Renal cortical epithelial cell (primary cell): ENCODE measurements at regions not wholly inside any gene's neighbourhood (a gene's known extent, or its start where the extent isn't known, plus 50 kb on each side); places are given as distances from the start of the nearest gene placed in this dataset.

ENCODE experiments used
- DNase-seq: peaks from one replicate; pipeline ENCODE4 v3.0.0-alpha.2; 2011; ENCODE audit warnings: low read depth

- no peak for DNase-seq
These were observed 725.5 kb downstream of the DNAJB9 start for GRCh38 chr7:109295158-109295557.

GRCh38 chr7:109308816-109309215 is 739.1 kb downstream of the DNAJB9 start:
- DNase-seq = no peak

DNA sequence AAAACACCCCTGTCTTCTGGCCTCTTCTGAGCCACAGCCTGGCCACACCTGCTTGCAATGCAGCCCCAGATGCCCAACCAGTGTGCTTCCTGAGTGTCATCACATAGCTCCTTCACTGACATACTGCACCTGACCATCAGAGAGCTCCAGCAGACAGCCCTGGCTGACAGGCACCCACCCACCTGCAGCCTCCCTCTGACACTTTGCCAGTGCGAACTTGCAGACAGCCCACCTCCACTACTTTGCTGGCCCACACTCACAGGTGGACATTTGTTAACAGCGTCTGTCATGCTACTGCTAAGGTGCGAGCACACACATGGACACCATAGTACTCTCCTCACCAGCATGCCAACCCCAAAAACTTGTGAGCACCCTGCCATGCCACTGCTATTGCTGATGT is 740.1 kb downstream of the DNAJB9 start:
- no peak for DNase-seq

- no peak for DNase-seq
These were observed 748.5 kb downstream of the DNAJB9 start for GRCh38 chr7:109318136-109318535.

DNA sequence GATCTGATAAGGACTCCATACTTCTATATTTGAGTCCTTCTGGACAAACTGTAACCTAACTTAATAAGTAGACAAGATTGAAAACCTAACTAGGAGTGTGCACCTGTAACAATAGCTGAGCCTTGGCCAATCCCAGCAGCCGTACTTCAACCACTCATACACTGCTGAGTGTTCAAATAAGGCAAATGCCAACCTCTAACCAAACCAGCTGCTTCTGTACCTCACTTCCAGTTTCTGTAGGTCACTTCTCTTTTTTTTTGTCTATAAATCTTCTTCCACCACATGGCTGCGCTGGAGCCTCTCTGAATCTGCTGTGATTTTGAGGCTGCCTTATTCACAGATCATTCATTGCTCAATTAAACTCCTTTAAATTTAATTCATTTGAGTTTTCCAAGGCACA is 753.2 kb downstream of the DNAJB9 start:
- DNase-seq = no peak

- DNase-seq = no peak
These were observed 761.7 kb downstream of the DNAJB9 start for GRCh38 chr7:109331423-109331822.

DNA sequence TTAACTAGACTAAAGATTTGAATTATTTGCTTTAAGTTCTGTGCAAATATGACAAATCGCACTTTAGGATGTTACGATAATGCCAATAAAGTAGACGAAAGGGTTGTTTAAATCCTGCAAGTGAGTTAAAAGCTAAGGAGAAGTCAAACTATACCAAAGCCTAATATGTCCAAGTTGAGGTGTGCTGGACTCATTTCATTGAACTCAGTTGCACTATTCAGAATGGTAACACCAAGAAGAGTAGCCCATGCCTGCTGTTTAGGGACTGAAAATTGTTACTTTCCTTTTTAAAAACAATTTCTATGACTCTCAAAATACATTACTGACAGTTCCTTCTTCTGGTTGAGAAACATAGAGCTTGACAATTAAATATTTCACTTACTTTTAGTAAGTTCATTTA is 766.3 kb downstream of the DNAJB9 start:
- no peak for DNase-seq

DNA sequence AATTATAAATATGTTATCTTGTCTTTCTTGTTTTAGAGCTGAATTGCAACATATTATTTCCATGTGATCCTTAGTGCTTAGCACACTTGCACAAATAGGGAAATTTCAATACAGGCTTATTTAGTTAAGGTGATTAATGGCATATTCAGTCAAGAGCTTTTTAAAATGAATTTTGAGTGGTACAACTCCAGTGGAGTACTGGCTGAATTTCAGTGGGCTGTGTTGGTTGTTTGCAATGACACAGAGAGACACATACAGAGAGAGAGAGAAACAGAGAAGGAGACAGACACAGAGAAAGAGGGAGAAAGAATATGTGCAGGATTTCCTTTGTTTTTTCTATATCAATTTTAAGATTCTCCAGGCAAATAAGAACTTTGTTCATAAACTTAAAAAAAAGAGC is 766.9 kb downstream of the DNAJB9 start:
- no peak for DNase-seq

DNA sequence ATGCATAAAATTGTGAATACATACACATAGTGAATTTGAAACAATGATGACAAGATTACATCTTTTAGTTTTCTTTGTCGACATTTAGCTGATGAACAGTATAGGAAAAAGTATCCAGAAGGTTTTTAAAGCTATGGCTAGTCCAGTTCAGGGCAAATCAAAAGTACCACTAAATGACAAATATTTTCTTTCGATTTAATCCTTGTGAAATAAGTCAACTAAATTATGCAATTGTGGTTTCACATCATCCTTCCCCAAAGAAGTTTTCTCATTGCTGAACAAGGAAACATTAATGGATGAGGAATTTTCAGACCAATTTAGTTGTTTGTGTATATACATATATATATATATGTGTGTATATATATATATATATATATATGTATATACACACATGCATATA is 774.0 kb downstream of the DNAJB9 start:
- peak; percentile 27 for DNase-seq

DNA sequence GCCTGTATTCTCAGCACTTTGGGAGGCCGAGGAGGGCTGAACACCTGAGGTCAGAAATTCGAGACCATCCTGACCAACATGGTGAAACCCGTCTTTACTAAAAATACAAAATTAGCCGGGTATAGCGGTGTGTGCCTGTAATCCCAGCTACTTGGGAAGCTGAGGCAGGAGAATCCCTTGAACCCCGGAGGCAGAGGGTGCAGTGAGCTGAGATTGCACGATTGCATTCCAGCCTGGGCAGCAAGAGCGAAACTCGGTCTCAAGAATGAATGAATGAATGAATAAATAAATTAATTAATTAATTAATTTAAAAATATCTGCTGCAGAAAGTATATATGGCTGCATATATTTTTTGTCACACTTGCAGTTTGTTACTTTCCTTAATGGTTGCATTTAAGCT is 781.8 kb downstream of the DNAJB9 start:
- no peak for DNase-seq

DNA sequence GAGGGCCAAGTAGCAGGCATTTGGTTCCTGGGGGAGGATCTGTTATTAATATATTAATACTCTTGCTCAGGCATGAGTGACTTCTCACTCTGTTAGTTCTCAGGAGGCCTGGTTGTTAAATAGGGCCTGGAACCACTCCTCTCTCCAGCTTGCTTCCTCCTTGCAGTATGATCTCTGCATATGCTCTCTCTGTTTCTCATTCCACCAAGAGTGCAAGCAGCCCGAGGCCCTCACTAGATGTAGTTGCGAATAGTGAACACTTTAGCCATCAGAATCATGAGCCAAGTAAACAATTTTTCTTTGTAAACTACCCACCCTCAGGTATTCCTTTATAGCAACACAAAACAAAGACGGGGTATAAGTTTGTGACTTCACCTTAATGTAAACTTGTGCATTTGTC is 784.3 kb downstream of the DNAJB9 start:
- no peak for DNase-seq

DNA sequence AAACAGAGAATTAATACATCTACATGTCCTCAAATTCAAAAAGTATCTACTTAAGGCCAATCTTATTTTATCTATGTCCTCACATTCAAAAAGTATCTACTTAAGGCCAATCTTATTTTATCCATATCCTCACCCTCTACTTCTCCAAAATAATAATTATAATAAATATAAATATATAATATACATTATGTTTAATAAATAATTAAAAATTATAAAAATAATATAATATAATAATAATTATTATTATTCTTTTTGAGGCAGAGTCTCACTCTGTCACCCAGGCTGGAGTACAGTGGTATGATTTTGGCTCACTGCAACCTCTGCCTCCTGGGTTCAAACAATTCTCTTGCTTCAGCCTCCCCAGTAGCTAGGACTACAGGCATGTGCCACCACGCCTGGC is 784.9 kb downstream of the DNAJB9 start:
- no peak for DNase-seq

- no peak for DNase-seq
These were observed 806.1 kb downstream of the DNAJB9 start for GRCh38 chr7:109375823-109376222.

DNA sequence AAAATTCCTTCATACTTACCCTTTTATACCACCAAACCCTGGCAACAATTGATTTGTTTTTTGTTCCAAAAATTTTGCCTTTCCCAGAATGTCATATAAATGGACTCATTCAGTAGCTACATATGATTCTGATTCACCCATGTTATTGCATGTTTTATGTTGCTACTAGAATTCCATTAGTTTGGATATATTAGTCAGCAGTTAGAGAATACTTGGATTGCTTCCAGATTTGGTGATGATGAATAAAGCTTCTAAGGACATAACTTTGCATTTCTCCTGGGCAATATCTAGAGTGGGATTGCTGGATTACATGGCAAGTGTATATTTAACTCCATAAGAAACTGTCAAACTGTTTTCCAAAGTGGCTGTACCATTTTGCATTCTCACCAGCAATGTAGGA is 806.9 kb downstream of the DNAJB9 start:
- peak; percentile 15 for DNase-seq

- no peak for DNase-seq
These were observed 807.6 kb downstream of the DNAJB9 start for GRCh38 chr7:109377076-109377884.

DNA sequence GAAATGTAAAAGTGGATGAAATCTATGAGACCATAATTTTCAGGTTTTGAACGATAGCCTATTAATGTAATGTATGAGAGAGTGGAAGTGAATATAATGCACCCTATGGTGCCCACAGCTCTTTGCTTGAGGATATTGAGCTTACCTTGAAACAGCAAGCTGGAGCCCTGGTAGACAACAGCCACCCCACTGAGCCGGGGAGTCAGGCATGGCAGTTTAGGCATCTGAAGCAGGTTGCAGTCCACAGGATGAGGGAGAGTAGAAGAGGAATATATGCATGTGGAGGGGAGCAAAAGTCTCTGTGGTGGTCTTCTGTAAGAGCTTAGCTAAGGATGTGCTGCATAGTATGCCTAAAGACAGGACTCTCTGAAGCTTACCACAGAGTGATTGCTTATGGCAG is 817.3 kb downstream of the DNAJB9 start:
- DNase-seq = no peak

GRCh38 chr7:109387530-109387929 is 817.9 kb downstream of the DNAJB9 start:
- no peak for DNase-seq

DNA sequence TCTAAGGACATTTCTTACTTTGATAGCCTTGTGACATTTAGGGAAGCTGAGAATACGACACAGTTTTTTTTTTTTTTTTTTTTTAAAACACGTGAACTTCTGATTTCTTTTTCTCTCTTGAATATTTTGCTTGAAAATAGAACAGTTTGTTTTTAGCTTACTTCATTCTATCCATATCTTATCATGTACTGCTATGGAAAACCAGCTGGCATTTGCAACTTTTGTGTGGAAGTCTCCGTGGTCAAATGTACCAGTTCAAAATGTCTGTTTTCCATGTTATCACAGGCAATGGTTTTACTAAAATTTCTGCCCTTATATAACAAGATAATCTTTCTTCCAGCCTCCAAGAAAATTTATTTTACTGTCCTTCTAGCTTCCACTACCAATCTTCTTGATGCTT is 821.6 kb downstream of the DNAJB9 start:
- DNase-seq = no peak

DNA sequence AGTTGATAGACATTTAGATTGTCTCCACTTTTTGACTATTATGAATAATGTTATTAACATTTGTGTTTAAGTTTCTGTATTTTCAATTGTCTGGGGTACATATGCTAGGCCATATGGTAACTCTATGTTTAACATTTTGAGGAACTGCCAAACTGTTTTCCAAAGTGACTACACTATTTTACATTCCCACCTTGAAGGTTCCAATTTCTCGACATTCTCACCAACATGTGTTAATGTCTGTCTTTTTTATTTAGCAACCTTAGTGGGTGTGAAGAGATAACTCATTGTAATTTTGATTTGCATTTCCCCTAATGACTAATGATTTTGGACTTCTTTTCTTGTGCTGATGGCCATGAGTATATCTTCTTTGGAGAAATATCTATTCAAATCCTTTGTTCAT is 832.4 kb downstream of the DNAJB9 start:
- no peak for DNase-seq

- no peak for DNase-seq
These were observed 838.1 kb downstream of the DNAJB9 start for GRCh38 chr7:109407756-109408155.

GRCh38 chr7:109437957-109438356 is 868.3 kb downstream of the DNAJB9 start:
- DNase-seq = no peak

DNA sequence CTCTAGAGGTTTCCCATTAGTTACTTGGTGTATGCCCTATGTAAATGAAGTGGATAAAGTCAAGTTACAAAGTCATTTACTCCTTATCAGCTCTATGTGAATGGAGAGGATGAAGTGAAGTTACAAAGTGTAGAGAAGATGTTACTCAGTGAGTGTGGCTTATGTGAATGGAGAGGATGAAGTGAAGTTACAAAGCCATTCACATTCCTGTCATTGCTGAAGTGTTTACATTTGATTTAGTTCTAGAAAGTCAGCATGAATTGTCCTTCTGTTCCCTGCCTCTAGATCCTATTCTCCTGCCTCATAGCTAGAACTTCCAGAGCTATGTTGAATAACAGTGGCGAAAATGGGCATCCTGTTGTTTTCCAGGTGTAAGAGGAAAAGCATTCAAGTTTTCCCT is 880.1 kb downstream of the DNAJB9 start:
- no peak for DNase-seq

- DNase-seq = no peak
These were observed 886.4 kb downstream of the DNAJB9 start for GRCh38 chr7:109456116-109456515.

DNA sequence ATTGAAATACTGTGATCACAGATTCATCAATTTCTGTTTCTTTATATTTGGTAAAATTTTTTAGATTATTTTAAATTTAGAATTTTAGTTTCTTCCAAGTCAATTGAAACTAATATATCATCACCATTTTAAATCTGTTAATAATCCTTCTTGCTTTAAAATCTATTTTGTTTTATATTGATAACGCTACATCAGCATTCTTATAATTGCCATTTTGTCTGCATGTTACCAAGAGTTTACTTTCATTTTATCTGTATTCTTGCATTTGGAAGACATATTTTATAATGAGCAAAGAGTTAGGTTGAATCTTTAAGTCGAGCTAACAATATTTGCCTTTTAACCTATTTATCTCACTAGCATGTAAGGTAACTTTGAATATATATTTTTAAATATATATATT is 890.6 kb downstream of the DNAJB9 start:
- no peak for DNase-seq
